C4-2B (cell line): ENCODE measurements at regions not wholly inside any gene's neighbourhood (a gene's known extent, or its start where the extent isn't known, plus 50 kb on each side); places are given as distances from the start of the nearest gene placed in this dataset.

Experiments
- ZFX ChIP-seq: fragments of 450-650 bp; IDR thresholded peaks from 2 replicates; pipeline ENCODE4 v1.6.1; 2017
- TF ChIP-seq, protein P1 (sequence below): fragments of 450-650 bp; conservative IDR thresholded peaks from 2 replicates; pipeline ENCODE4 v1.5.1; 2017; ENCODE audit warnings: mild to moderate bottlenecking

DNA sequence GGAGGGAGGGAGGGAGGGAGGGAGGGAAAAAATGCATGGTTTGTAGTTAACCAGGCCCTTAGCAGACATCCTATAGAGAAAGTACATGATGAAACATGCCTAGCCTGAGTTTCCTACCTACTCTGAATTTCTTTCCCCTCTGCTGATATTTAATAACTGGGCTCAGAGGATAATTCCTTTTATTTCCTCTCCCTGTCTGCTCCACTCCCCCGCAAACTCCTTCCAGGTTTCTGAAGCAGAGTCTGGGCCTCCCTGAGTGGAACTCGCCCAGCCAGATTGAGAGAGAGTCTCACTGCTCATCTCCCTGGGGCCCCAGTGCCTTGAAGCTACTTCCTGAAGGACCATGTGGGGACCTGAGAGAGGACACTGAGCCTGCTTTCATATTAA is 111.9 kb upstream of the SLC44A3 start:
- TF ChIP-seq, protein P1, sequence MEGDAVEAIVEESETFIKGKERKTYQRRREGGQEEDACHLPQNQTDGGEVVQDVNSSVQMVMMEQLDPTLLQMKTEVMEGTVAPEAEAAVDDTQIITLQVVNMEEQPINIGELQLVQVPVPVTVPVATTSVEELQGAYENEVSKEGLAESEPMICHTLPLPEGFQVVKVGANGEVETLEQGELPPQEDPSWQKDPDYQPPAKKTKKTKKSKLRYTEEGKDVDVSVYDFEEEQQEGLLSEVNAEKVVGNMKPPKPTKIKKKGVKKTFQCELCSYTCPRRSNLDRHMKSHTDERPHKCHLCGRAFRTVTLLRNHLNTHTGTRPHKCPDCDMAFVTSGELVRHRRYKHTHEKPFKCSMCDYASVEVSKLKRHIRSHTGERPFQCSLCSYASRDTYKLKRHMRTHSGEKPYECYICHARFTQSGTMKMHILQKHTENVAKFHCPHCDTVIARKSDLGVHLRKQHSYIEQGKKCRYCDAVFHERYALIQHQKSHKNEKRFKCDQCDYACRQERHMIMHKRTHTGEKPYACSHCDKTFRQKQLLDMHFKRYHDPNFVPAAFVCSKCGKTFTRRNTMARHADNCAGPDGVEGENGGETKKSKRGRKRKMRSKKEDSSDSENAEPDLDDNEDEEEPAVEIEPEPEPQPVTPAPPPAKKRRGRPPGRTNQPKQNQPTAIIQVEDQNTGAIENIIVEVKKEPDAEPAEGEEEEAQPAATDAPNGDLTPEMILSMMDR: no peak
- no peak for TF ChIP-seq ZFX
